ENCODE measurements at regions not wholly inside any gene's neighbourhood (a gene's known extent, or its start where the extent isn't known, plus 50 kb on each side); places are given as distances from the start of the nearest gene placed in this dataset.

DNA sequence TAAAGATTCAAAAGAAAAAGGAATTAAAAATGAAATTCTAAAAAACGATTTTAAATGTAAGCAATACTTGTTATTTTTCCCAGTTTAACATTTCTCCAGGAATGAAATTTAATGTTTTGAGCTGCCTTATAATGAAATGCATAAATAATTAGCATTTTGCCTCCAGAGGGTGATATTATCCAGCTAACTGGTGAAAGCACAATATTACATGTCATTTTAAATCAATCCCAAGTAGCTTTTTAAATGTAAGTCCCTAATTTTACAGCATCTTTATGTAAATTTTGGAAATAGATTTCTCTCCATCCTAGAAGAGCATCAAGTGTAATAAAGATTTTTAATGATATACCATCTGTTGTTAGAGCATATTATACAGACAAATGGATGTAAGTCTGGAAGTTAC is 139.1 kb upstream of the P2RY1 start:
- ATAC-seq = no peak
- intact Hi-C loops (cut with DNase I) = no loop called here

DNA sequence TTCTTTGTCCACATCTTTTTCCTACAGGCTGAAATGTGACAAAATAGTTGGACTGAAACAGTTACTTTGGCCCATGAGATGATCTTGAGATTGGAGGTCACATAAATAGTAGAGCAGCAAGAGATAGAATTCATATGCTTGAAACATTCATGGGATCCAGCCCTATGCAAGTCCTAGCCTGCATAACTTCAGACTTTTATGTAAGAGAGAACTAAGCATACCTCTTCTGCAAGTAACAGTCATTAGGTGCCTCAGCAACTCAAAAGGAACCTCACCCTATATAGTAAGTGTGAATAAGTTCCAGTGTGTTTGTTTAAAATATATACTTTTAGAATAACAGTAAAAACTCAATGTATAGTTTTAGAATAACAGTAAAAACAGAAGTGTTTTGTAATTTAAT is 138.0 kb upstream of the P2RY1 start:
- intact Hi-C loops (cut with DNase I) = no loop called here
- no peak overlapping the region for H3K27ac ChIP-seq
- ATAC-seq (no peak), FAIRE-seq (no peak), DNase-seq (no peak)
- H3K4me3 ChIP-seq = no peak overlapping the region
- H3K36me3 ChIP-seq = no peaks in the 10 kb centered on the region
- no peaks in the 10 kb centered on the region for H3K4me1 ChIP-seq
- H3K27me3 ChIP-seq = no peaks in the 10 kb centered on the region
- TF ChIP-seq, protein P1, sequence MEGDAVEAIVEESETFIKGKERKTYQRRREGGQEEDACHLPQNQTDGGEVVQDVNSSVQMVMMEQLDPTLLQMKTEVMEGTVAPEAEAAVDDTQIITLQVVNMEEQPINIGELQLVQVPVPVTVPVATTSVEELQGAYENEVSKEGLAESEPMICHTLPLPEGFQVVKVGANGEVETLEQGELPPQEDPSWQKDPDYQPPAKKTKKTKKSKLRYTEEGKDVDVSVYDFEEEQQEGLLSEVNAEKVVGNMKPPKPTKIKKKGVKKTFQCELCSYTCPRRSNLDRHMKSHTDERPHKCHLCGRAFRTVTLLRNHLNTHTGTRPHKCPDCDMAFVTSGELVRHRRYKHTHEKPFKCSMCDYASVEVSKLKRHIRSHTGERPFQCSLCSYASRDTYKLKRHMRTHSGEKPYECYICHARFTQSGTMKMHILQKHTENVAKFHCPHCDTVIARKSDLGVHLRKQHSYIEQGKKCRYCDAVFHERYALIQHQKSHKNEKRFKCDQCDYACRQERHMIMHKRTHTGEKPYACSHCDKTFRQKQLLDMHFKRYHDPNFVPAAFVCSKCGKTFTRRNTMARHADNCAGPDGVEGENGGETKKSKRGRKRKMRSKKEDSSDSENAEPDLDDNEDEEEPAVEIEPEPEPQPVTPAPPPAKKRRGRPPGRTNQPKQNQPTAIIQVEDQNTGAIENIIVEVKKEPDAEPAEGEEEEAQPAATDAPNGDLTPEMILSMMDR (IDR thresholded peaks at IDR 0.05) = no peak
- no peaks in the 10 kb centered on the region for H3K9me3 ChIP-seq

More for the DNA sequence above, 139.1 kb upstream of the P2RY1 start:
- Histone ChIP-seq H3K36me3 (no peaks in the 10 kb centered on the region), H3K9me3 (no peaks in the 10 kb centered on the region), H3K4me1 (no peaks in the 10 kb centered on the region), H3K27ac (no peak overlapping the region), H3K4me3 (no peak overlapping the region), H3K27me3 (no peaks in the 10 kb centered on the region)
- TF ChIP-seq, protein P1 (IDR thresholded peaks at IDR 0.05) = no peak
- FAIRE-seq (no peak), DNase-seq (no peak)
- WGBS, 2 donors = 31 to 34% methylated on average over 1 of the region's 1 CpG

DNA sequence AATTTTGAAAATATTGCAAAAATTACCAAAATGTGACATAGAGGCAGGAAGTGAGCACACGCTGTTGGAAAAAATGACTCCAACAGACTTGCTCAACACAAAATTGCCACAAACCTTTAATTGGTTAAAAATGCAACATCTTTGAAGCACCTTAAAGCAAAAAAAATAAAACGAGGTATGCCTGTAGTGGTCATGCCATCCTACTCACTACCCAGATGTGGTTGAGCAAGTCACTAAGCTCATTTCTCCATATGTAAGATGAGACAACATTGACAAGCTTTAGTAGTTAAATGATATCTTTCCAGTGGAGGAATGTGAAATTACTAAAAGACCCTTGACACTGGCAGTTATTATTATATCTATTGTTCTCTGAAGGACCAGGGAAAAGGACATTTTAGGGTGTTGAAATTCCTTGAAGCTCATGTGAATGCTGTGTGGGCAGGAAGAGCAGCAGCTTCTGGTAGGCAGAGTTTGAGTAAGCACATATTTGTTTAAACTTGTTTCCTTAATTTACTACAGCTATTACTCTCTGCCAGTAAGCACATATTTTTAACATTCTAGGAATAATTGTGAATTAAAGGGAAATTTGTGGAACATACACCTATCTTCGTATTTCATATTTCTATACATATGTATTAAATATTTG is 131.6 kb upstream of the P2RY1 start:
- Histone ChIP-seq H3K4me3 (no peak overlapping the region), H3K9me3 (no peaks in the 10 kb centered on the region), H3K27me3 (no peaks in the 10 kb centered on the region), H3K27ac (no peak overlapping the region), H3K4me1 (no peaks in the 10 kb centered on the region), H3K36me3 (no peaks in the 10 kb centered on the region)
- FAIRE-seq (no peak), ATAC-seq (no peak), DNase-seq (no peak)
- TF ChIP-seq, protein P1 (IDR thresholded peaks at IDR 0.05) = no peak
- WGBS, 2 donors = 57 to 61% methylated on average over 3 of the region's 3 CpGs
- intact Hi-C loops (cut with DNase I) = no loop called here

DNA sequence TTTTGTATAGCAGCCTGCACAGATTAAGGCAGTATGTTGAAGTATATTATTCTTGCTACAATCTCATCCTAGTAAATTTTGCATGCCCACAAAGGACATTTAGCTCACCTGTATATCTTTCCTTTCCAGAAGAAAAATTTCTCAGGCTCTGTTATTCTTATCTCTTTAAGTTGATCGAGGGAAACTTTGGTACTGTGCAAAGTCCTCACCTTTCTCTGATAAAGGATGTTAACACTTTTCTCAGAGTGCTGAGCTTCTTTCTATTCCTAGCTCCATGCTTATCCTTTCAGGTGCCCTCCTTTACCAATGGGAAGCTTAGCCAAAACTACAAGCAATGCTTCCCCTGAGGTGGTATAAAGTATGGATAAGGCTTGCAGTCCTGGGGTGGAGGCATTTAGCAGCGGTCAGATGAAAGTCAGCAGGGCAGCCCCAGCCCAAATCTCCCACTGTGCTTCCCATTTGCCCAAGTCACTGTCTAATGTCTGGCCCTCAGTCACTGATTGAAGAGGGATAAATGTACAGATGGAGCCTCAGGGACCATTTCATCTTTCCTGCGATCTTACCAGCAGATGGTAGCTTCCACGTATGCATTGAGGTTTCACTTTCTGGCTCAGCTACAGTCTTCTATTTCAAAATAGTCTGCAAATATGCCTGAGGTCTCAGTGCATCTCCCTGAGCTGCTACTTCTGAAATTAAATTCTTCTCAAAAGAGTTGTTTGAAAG is 127.8 kb upstream of the P2RY1 start:
- no peak for ATAC-seq
- no peak for FAIRE-seq

More for the DNA sequence above, 127.8 kb upstream of the P2RY1 start:
- Histone ChIP-seq H3K4me1 (no peaks in the 10 kb centered on the region), H3K27me3 (no peaks in the 10 kb centered on the region), H3K36me3 (no peaks in the 10 kb centered on the region), H3K27ac (no peak overlapping the region), H3K9me3 (no peaks in the 10 kb centered on the region), H3K4me3 (no peak overlapping the region)
- TF ChIP-seq, protein P1 (IDR thresholded peaks at IDR 0.05) = no peak
- WGBS, 2 donors = 41 to 53% methylated on average over 4 of the region's 4 CpGs
- no peak for DNase-seq
- intact Hi-C loops (cut with DNase I) = no loop called here
